ENCODE measurements at regions not wholly inside any gene's neighbourhood (a gene's known extent, or its start where the extent isn't known, plus 50 kb on each side); places are given as distances from the start of the nearest gene placed in this dataset.

DNA sequence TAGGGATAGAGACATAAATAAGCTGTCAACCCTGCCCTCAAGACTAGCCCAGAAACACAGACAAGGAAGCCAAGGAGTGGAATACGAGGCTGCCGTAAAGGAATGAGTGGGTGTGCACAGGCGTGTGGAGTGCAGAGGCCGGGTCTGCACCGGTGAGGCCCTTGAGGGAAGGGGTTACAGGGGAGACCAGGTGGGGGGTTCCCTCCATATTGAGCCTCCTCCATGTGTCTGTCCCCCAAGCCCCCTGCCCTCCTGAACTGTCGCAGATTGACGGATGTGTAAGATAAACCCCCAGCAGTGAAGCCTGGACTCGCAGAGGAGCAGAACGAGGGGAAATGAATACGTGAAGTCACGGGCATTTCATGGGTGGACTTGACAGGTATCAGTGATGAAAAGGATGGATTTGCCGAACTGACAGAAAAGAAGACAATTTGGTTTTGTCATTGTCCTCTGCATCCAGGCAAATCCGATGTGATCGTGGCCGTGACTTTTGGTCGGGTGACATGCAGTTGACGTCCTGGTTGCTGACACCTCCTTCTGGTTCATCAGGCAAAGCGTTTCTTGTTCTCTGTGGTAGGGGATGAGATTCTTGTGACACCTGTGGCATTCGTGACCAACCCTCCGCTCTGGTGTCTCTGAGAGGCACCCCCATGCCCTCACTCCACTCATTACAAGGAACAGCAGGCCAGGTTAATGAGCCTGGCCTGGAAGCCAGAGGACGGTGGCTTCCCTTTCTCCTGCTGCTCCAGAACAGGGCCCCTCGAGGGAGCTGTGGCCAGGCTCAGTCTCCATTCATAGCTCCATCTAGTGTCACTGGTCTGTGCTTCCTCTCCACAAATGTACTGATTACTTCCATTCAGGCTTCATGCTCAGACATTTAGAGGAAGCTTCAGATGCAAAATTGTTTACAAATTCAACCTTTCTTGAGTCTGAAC, 223.1 kb upstream of the B3GAT1 start:
- TF ChIP-seq, protein P1, sequence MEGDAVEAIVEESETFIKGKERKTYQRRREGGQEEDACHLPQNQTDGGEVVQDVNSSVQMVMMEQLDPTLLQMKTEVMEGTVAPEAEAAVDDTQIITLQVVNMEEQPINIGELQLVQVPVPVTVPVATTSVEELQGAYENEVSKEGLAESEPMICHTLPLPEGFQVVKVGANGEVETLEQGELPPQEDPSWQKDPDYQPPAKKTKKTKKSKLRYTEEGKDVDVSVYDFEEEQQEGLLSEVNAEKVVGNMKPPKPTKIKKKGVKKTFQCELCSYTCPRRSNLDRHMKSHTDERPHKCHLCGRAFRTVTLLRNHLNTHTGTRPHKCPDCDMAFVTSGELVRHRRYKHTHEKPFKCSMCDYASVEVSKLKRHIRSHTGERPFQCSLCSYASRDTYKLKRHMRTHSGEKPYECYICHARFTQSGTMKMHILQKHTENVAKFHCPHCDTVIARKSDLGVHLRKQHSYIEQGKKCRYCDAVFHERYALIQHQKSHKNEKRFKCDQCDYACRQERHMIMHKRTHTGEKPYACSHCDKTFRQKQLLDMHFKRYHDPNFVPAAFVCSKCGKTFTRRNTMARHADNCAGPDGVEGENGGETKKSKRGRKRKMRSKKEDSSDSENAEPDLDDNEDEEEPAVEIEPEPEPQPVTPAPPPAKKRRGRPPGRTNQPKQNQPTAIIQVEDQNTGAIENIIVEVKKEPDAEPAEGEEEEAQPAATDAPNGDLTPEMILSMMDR (conservative IDR thresholded peaks at IDR 0.05; ENCODE audit: low read depth, low read length) = no peak
- H3K4me3 ChIP-seq (ENCODE audit: low read length) = no peak overlapping the region
- no peak for DNase-seq (ENCODE audit: low read depth)

DNA sequence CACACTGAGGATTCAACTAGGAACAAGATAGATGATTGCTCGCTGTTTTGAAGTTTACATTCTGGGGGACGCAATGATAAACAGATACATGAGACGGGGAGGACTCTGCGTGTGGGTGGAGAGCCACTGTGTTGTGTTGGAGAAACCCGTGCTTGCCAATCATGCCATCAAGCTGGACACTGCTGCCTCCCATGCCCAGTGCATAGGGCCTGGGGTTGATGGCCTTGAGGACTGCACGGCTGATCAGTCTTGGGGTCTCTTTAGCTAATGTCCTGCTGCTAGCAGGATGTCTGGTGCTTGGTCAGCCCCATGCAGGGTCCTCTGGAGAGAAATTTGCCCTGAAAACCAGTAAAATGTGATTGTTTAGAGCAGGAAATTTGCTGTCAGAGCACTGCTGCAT, 221.2 kb upstream of the B3GAT1 start:
- DNase-seq (ENCODE audit: low read depth) = no peak
- TF ChIP-seq, protein P1 (conservative IDR thresholded peaks at IDR 0.05; ENCODE audit: low read depth, low read length) = no peak
- H3K4me3 ChIP-seq (ENCODE audit: low read length) = no peak overlapping the region

DNA sequence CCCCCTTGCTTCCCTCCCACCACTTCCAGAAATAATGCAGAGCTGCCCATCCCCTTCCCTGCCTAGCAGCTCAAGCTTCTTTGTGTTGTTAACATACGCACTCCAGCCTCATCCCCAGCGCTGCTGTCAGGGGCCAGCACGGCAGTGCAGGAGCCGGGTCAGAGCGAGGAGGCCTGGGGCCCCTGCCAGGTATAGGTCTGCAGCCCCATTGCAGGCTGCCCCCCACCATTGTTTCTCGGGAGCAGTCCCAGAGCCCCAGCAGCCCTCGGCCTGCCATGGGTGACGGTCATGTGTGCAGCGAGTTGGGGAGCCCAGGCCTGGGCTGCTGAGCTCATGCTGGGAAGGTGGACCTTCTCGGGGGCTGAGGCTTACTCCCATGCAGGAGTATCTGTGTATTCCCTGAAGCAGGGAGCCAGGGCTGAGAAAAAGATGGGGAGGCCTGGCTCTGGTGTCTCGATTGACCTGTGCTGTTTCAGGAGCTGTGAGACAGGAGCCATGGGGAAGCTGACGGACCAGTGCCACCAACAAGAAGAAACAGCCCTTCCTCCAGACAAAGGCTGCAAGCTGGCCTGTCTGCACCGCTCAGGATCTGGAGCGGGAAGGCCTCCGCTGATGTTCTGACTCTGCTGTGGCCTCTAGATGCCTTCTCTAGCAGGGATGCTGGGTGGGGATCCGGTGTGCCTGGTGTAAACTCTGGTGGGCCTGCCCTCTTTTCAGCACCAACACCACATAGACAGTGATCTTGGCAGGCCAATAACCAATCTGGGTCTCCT, 220.5 kb upstream of the B3GAT1 start:
- no peak overlapping the region for H3K4me3 ChIP-seq (ENCODE audit: low read length)
- TF ChIP-seq, protein P1 (conservative IDR thresholded peaks at IDR 0.05; ENCODE audit: low read depth, low read length) = no peak
- no peak for DNase-seq (ENCODE audit: low read depth)

DNA sequence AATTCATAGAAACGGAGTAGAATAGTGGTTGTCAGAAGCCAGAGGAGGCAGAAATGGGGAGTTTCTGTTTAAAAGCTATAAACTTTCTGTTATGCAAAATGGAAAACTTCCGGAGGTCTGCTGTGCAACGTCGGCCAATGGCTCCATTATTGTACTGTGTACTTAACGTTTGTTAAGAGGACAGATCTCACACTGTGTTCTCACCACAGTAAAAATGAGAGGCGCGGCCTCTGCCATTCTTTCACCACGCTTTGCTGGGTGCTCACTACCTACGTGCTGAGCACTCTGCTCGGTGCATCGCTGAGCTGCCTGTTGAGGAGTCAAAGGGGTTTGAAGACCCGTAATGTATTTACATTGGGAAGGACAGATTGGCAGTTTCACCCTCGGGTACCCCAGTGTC, 218.8 kb upstream of the B3GAT1 start:
- no peak overlapping the region for H3K4me3 ChIP-seq (ENCODE audit: low read length)
- no peak for DNase-seq (ENCODE audit: low read depth)
- TF ChIP-seq, protein P1 (conservative IDR thresholded peaks at IDR 0.05; ENCODE audit: low read depth, low read length) = no peak

DNA sequence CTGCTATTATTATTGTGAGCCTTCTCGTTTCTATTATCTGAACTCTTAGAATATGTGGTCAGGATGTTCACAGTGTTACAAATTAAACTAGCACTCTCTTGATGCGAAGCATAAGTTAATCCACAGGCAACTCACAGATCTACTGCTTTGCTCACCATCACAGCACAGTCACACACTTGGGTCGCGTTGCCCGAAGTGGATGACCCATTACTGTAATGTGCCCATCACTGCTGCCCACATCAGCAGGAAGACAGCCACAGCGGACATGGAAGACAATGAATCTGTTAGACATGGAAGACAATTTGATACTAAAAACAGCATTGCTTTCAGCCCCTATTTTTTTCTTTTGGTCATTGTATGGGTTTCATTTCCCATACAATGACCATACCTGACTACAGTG, 216.4 kb upstream of the B3GAT1 start:
- no peak for DNase-seq (ENCODE audit: low read depth)
- H3K4me3 ChIP-seq (ENCODE audit: low read length) = no peak overlapping the region
- TF ChIP-seq, protein P1 (conservative IDR thresholded peaks at IDR 0.05; ENCODE audit: low read depth, low read length) = no peak

DNA sequence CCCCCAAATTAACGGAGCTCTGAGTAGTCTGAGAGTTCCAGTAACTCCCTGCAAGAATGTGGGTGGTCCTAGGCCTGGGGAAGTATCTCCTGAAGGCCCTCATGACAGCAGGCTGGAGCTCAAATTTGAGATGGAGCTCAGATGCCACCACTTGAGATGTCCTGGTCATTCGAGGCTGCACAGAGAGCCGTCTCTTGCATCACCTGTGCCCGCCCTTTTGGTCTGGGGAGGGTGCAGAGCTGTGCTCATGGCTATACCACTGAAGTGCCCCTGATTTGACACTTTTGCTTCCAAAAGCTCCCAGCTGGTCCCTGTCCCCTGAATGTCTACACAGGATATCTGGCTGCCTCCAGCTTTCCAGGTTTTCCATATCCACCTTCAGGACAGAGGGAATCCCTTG, 214.0 kb upstream of the B3GAT1 start:
- H3K4me3 ChIP-seq (ENCODE audit: low read length) = no peak overlapping the region
- TF ChIP-seq, protein P1 (conservative IDR thresholded peaks at IDR 0.05; ENCODE audit: low read depth, low read length) = no peak
- DNase-seq (ENCODE audit: low read depth) = no peak
